ENCODE measurements at regions not wholly inside any gene's neighbourhood (a gene's known extent, or its start where the extent isn't known, plus 50 kb on each side); places are given as distances from the start of the nearest gene placed in this dataset.

GRCh38 chr12:90832427-90832826, 122.5 kb downstream of the CCER1 start:
- Histone ChIP-seq H3K36me3 (no peaks in the 10 kb centered on the region), H3K4me1 (ENCODE audit: control insufficient read depth in 1 of 2, low read depth in 2 of 2) (no peaks in the 10 kb centered on the region), H3K27me3 (replicated peaks; ENCODE audit: insufficient read depth) (no peaks in the 10 kb centered on the region), H3K9me3 (no peaks in the 10 kb centered on the region), H3K27ac (no peak overlapping the region), H3K4me3 (no peak overlapping the region)
- TF ChIP-seq CTCF (IDR thresholded peaks at IDR 0.05), result no peak
- ATAC-seq (ENCODE audit: insufficient number of reproducible peaks, low FRiP score, low read depth) (no peak), DNase-seq (ENCODE audit: low spot score) (no peak)

GRCh38 chr12:90831712-90832111, 123.3 kb downstream of the CCER1 start:
- ATAC-seq (ENCODE audit: insufficient number of reproducible peaks, low FRiP score, low read depth) (no peak), DNase-seq (ENCODE audit: low spot score) (no peak)
- no peak for TF ChIP-seq CTCF (IDR thresholded peaks at IDR 0.05)

GRCh38 chr12:90829044-90829443, 125.9 kb downstream of the CCER1 start:
- no peak for DNase-seq (ENCODE audit: low spot score)
- Histone ChIP-seq H3K9me3 (no peaks in the 10 kb centered on the region), H3K27me3 (replicated peaks; ENCODE audit: insufficient read depth) (no peaks in the 10 kb centered on the region), H3K27ac (no peak overlapping the region), H3K36me3 (no peaks in the 10 kb centered on the region), H3K4me1 (ENCODE audit: control insufficient read depth in 1 of 2, low read depth in 2 of 2) (no peaks in the 10 kb centered on the region), H3K4me3 (no peak overlapping the region)
- ATAC-seq (ENCODE audit: insufficient number of reproducible peaks, low FRiP score, low read depth), result no peak
- TF ChIP-seq CTCF (IDR thresholded peaks at IDR 0.05), result no peak

More at GRCh38 chr12:90831712-90832111, 123.3 kb downstream of the CCER1 start:
- Histone ChIP-seq H3K36me3 (no peaks in the 10 kb centered on the region), H3K27ac (no peak overlapping the region), H3K4me3 (no peak overlapping the region), H3K4me1 (ENCODE audit: control insufficient read depth in 1 of 2, low read depth in 2 of 2) (no peaks in the 10 kb centered on the region), H3K27me3 (replicated peaks; ENCODE audit: insufficient read depth) (no peaks in the 10 kb centered on the region), H3K9me3 (no peaks in the 10 kb centered on the region)

GRCh38 chr12:90828621-90829020, 126.4 kb downstream of the CCER1 start:
- Histone ChIP-seq H3K4me1 (ENCODE audit: control insufficient read depth in 1 of 2, low read depth in 2 of 2) (no peaks in the 10 kb centered on the region), H3K4me3 (no peak overlapping the region), H3K9me3 (no peaks in the 10 kb centered on the region), H3K27me3 (replicated peaks; ENCODE audit: insufficient read depth) (no peaks in the 10 kb centered on the region), H3K27ac (no peak overlapping the region), H3K36me3 (no peaks in the 10 kb centered on the region)
- no peak for TF ChIP-seq CTCF (IDR thresholded peaks at IDR 0.05)
- DNase-seq (ENCODE audit: low spot score), result no peak
- no peak for ATAC-seq (ENCODE audit: insufficient number of reproducible peaks, low FRiP score, low read depth)

- DNase-seq (ENCODE audit: low spot score) (no peak), ATAC-seq (ENCODE audit: insufficient number of reproducible peaks, low FRiP score, low read depth) (no peak)
- Histone ChIP-seq H3K27me3 (replicated peaks; ENCODE audit: insufficient read depth) (no peaks in the 10 kb centered on the region), H3K27ac (no peak overlapping the region), H3K4me1 (ENCODE audit: control insufficient read depth in 1 of 2, low read depth in 2 of 2) (no peaks in the 10 kb centered on the region), H3K9me3 (no peaks in the 10 kb centered on the region), H3K36me3 (no peaks in the 10 kb centered on the region), H3K4me3 (no peak overlapping the region)
- TF ChIP-seq CTCF (IDR thresholded peaks at IDR 0.05), result no peak
Observed at GRCh38 chr12:90827567-90827966, 127.4 kb downstream of the CCER1 start.
